ENCODE measurements at regions not wholly inside any gene's neighbourhood (a gene's known extent, or its start where the extent isn't known, plus 50 kb on each side); places are given as distances from the start of the nearest gene placed in this dataset.

DNA sequence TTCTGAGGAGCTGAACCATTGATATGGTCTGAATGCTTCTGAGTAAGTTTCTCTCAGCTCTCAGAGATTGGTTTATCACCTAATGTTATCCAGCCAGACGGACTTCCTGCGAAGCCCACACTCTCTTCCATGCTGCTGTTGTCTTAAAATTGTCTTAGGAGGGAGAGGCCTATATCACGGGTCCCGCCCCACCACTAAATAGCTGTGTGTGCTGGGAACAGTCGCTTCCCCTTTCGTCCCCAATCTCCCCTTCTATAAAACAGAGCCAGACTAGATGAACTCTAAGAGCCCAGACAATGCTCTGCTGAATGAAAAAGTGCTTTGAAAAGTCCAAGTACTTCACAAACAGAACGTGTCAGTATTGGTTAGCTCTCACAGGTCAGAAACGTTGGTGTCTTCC, 81.4 kb upstream of the AKIP1 start:
- H3K27me3 ChIP-seq (replicated peaks; ENCODE audit: control insufficient read depth, insufficient read depth, low read length): no peaks in the 10 kb centered on the region
- TF ChIP-seq, protein P1, sequence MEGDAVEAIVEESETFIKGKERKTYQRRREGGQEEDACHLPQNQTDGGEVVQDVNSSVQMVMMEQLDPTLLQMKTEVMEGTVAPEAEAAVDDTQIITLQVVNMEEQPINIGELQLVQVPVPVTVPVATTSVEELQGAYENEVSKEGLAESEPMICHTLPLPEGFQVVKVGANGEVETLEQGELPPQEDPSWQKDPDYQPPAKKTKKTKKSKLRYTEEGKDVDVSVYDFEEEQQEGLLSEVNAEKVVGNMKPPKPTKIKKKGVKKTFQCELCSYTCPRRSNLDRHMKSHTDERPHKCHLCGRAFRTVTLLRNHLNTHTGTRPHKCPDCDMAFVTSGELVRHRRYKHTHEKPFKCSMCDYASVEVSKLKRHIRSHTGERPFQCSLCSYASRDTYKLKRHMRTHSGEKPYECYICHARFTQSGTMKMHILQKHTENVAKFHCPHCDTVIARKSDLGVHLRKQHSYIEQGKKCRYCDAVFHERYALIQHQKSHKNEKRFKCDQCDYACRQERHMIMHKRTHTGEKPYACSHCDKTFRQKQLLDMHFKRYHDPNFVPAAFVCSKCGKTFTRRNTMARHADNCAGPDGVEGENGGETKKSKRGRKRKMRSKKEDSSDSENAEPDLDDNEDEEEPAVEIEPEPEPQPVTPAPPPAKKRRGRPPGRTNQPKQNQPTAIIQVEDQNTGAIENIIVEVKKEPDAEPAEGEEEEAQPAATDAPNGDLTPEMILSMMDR (IDR thresholded peaks at IDR 0.05; ENCODE audit: insufficient read depth, low read length, poor library complexity, severe bottlenecking): no peak
- no peaks in the 10 kb centered on the region for H3K36me3 ChIP-seq (ENCODE audit: control insufficient read depth, insufficient read depth, low read length)
- DNase-seq (ENCODE audit: extremely low read depth, insufficient read length): no peak
- no peak overlapping the region for H3K4me3 ChIP-seq (replicated peaks; ENCODE audit: low read depth, low read length)

DNA sequence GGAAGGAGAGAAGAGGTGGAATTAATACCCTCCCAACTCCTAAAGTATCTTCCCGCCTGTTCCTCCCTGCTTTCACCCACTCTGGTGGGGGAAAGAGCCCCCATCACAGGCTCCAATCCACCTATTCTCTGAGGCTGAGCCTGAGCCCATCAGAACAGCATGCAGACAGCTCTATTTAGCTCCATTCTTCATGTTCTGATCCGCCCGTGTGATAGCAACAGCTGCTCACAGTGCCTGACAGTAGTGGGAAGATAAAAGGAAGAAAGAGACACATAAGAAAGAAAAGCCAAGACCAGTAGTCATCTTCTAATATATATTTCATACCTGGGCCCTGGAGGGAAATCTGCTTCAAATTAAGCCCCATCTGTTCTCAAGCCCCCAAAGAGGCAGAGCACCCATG, 80.3 kb upstream of the AKIP1 start:
- DNase-seq (ENCODE audit: extremely low read depth, insufficient read length): no peak
- Histone ChIP-seq H3K27me3 (replicated peaks; ENCODE audit: control insufficient read depth, insufficient read depth, low read length) (no peaks in the 10 kb centered on the region), H3K36me3 (ENCODE audit: control insufficient read depth, insufficient read depth, low read length) (no peaks in the 10 kb centered on the region), H3K4me3 (replicated peaks; ENCODE audit: low read depth, low read length) (no peak overlapping the region)
- TF ChIP-seq, protein P1 (IDR thresholded peaks at IDR 0.05; ENCODE audit: insufficient read depth, low read length, poor library complexity, severe bottlenecking): no peak

DNA sequence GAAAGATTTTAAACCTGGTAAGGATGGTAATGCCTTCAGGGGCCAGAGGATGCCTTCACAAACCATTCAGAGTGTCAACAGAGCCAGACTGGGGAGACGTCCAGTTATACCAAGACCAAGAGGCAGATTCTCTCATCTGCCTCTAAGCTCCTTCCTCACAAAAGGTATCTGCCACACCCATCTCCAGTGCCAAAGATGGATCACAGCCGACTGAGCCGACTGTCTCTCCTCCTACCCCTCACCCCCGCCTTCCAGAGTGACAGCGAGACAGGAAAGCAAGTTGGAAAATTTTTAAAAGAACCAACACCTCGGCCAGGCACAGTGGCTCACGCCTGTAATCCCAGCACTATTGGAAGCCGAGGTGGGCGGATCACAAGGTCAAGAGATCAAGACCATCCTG, 79.1 kb upstream of the AKIP1 start:
- no peak overlapping the region; the same call in 1 of the 2 replicates for H3K4me3 ChIP-seq (replicated peaks; ENCODE audit: low read depth, low read length)

DNA sequence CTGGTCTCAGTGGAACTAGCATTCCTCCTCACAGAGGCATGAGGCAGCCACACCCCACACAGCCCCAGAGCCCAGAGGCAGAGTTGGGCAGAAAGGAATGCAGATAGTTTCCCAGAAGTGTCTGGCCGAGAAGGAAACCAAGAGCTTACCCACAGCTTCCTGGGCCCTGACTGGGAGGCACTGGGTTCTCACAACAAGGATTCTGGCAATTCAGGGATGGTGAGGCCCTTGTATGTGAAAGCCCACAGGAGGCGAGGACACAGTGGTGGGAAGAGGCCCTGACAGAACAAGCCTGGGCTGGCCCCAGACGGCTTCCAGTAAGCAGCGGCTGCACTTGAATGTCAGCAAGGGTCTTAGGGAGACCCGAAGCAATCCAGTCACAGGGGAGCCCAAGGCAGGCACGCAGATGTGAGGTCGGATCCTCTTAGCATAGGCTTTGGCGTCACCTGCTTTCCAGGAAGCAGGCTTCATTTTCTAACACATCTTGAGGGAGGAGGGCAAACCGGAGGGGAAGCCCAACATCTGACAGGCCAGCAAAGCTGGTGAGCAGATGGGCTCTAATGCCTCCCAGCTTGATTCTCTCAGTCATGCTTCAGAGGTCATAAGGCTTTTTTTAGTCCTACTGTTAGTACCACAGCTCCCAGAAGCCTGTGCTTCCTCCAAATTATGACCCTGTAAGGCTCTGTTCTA, 78.3 kb upstream of the AKIP1 start:
- DNase-seq (ENCODE audit: extremely low read depth, insufficient read length): peak; percentile 64
- Histone ChIP-seq H3K27me3 (replicated peaks; ENCODE audit: control insufficient read depth, insufficient read depth, low read length) (no peaks in the 10 kb centered on the region), H3K4me3 (replicated peaks; ENCODE audit: low read depth, low read length) (peak overlapping the region; percentile 31), H3K36me3 (ENCODE audit: control insufficient read depth, insufficient read depth, low read length) (no peaks in the 10 kb centered on the region)
- TF ChIP-seq, protein P1 (IDR thresholded peaks at IDR 0.05; ENCODE audit: insufficient read depth, low read length, poor library complexity, severe bottlenecking): no peak

More for the DNA sequence above, 79.1 kb upstream of the AKIP1 start:
- no peak for DNase-seq (ENCODE audit: extremely low read depth, insufficient read length)
- Histone ChIP-seq H3K36me3 (ENCODE audit: control insufficient read depth, insufficient read depth, low read length) (no peaks in the 10 kb centered on the region), H3K27me3 (replicated peaks; ENCODE audit: control insufficient read depth, insufficient read depth, low read length) (no peaks in the 10 kb centered on the region)
- TF ChIP-seq, protein P1 (IDR thresholded peaks at IDR 0.05; ENCODE audit: insufficient read depth, low read length, poor library complexity, severe bottlenecking): no peak

DNA sequence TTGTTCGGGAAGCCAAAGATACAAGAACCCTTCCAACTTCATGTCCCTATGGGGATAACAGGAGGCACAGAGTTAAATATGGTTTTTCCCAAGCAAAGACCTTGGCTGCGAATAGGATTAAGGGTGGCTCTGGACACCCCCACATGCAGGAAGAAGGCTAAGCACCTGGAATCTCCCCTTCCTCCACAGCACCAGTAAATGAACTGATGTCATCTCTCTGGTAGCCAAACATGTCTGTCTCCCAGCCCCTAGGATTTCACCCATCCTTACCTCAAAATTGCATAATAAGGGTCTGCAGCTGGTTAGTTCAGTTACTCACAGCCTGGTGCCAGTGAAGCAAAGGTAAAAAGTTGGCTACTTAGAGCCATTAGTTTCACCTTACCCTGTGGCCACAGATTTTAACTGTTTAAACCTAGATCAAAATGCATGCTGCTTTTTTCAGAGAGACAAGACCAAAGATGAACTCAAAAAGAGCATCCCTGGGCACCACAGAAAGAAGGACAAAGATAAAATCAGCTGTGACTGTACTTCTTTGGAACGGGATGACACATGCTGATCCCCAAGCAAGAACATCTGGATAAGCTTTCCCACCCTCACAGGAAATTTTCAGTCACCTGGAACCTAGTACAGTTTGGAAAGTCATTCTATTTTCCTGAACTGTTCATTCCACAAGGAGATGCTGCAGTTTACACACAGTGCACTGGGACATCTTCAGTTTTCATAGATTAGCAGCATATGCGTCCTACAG, 77.2 kb upstream of the AKIP1 start:
- Histone ChIP-seq H3K4me3 (replicated peaks; ENCODE audit: low read depth, low read length) (no peak overlapping the region), H3K27me3 (replicated peaks; ENCODE audit: control insufficient read depth, insufficient read depth, low read length) (no peaks in the 10 kb centered on the region), H3K36me3 (ENCODE audit: control insufficient read depth, insufficient read depth, low read length) (no peaks in the 10 kb centered on the region)
- TF ChIP-seq, protein P1 (IDR thresholded peaks at IDR 0.05; ENCODE audit: insufficient read depth, low read length, poor library complexity, severe bottlenecking): no peak
- no peak for DNase-seq (ENCODE audit: extremely low read depth, insufficient read length)

Measured in GM06990 (cell line).